Pancreas (tissue), 10 donors: ENCODE measurements at regions not wholly inside any gene's neighbourhood (a gene's known extent, or its start where the extent isn't known, plus 50 kb on each side); places are given as distances from the start of the nearest gene placed in this dataset.

Experiments
- ATAC-seq, 4 donors: fragments of 200-7000 bp; cut with Tn5 transposase; one replicate each; pipeline versions ENCODE4 v1.8.0 to v1.9.1; 2020; ENCODE audit warnings: mild to moderate bottlenecking in 4 of 4, moderate library complexity in 4 of 4
- DNase-seq, 6 donors: peaks; one replicate each; pipeline ENCODE4 v3.0.0-alpha.2; 2020
- FAIRE-seq: peaks from 2 replicates; lab custom pipeline; 2012; peaks lifted over from hg19 to GRCh38; lab: Jason Lieb, UNC
- H3K27ac ChIP-seq, 4 donors: fragments of 200-600 bp; sonication (generic); 1 replicate in 3 of 4; 2 replicates in 1 of 4; pipeline versions ENCODE4 v1.5.0 to v1.8.0; 2020
- H3K27me3 ChIP-seq, 4 donors: fragments of 200-600 bp; one replicate each; pipeline ENCODE4 v1.8.0; 2021
- H3K36me3 ChIP-seq, 3 donors: fragments of 200-600 bp; sonication (generic) in 1 of 3; one replicate each; pipeline versions ENCODE4 v1.5.0 to v1.8.0; 2020 to 2021
- H3K4me1 ChIP-seq, 3 donors: fragments of 200-600 bp; one replicate each; pipeline ENCODE4 v1.8.0; 2021
- H3K4me3 ChIP-seq, 4 donors: fragments of 200-600 bp; sonication (generic) in 2 of 4; one replicate each; pipeline versions ENCODE4 v1.5.0 to v1.8.0; 2020 to 2021
- H3K9me3 ChIP-seq, 4 donors: fragments of 200-600 bp; one replicate each; pipeline ENCODE4 v1.8.0; 2021
- WGBS, 2 donors: extraction: QIAGEN DNeasy Blood & Tissue Kit; methylation state at CpG; one replicate each; pipeline ENCODE4 v1.1.7; 2013; 5-methylcytosine and 5-hydroxymethylcytosine counted together
- intact Hi-C, 3 donors: fragments of 100-400 bp; cut with DNase I; formaldehyde crosslinking; loops; one replicate each; pipeline versions ENCODE4 v1.11.1 to v1.14.2; 2022
- TF ChIP-seq, protein P1 (sequence below), 4 donors: fragments of 200-600 bp; sonication (generic) in 3 of 4; IDR thresholded peaks; one replicate each; pipeline versions ENCODE4 v1.5.0 to v1.8.0; 2021; ENCODE audit warnings: antibody characterized with exemption in 4 of 4
- donor health status: healthy with polysubstance abuse.
- donor health status: DM: no; HTN: no; CAD: no; lungs with moderate emphysema.
- donor health status: DM: no; HTN: no; CAD: no.
- donor health status: control.
- donor health status: control.
- donor health status: Bipolar disorder and iron deficiency.
- donor health status: DM: yes; HTN: yes; CAD: no.
- donor health status: DM: no; HTN: no; CAD: no.
- donor health status: DM: no; HTN: no; CAD: no.
- donor health status: DM: yes; HTN: yes; CAD: no.

DNA sequence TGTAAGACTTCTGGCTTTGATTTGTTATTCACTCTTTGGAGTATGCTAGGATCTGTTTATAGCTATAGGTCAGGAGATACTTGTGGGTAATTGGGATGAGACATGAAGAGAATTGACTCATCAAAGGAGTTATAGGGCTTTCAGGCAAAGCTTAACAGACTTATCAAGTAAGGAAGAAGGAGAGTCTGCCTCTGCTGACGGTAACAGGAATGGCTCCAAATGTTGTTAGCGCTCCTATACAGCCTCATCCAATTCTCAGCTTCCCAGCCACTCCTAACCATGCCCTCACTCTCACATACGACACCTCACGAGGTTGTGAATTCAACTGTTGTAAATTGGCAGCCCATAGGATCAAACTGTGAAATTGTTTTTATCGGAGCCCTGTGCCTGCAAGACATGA is 140.5 kb downstream of the KCNA5 start:
- WGBS, 2 donors, result 70 to 73% methylated on average over 5 of the region's 5 CpGs
- no peak for ATAC-seq
- intact Hi-C loops, result no loop called here
- Histone ChIP-seq H3K36me3 (no peaks in the 10 kb centered on the region), H3K9me3 (no peaks in the 10 kb centered on the region), H3K27me3 (no peaks in the 10 kb centered on the region), H3K27ac (no peak overlapping the region), H3K4me1 (no peaks in the 10 kb centered on the region), H3K4me3 (no peak overlapping the region)
- FAIRE-seq, result no peak
- DNase-seq, result no peak
- TF ChIP-seq, protein P1, sequence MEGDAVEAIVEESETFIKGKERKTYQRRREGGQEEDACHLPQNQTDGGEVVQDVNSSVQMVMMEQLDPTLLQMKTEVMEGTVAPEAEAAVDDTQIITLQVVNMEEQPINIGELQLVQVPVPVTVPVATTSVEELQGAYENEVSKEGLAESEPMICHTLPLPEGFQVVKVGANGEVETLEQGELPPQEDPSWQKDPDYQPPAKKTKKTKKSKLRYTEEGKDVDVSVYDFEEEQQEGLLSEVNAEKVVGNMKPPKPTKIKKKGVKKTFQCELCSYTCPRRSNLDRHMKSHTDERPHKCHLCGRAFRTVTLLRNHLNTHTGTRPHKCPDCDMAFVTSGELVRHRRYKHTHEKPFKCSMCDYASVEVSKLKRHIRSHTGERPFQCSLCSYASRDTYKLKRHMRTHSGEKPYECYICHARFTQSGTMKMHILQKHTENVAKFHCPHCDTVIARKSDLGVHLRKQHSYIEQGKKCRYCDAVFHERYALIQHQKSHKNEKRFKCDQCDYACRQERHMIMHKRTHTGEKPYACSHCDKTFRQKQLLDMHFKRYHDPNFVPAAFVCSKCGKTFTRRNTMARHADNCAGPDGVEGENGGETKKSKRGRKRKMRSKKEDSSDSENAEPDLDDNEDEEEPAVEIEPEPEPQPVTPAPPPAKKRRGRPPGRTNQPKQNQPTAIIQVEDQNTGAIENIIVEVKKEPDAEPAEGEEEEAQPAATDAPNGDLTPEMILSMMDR (IDR thresholded peaks at IDR 0.05), result no peak

DNA sequence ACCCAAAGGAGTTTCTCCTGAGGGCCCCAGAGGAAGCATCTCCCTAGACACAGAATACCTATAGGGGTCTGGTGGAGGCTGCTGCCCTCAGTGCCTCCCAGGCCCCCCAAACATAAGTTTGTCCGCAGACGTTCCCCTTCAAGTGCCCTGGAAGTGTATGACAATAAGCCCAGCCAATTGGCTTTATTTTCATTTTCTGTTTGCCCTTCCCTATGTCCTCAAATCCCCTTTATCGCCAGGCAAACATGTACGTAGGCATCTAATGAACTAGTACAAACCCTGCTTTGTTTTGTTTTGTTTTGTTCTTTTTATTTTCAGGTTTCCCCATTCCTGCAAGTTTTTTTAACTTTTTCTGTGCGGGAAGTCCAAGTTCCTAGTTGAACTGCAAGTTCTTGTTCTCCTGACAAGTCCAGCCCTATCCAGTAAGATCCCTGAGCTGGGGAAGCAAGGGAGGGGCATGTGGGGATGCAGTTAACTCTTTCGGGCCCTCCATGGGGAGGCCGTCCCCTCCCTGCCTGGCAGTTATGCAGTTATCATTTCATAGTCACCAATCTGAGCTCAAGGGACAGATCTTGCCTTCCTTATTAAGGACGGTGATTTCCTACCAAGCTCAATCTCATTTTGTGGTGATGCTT is 141.9 kb downstream of the KCNA5 start:
- Histone ChIP-seq H3K9me3 (no peaks in the 10 kb centered on the region), H3K4me1 (no peaks in the 10 kb centered on the region), H3K27me3 (no peaks in the 10 kb centered on the region), H3K27ac (no peak overlapping the region), H3K36me3 (no peaks in the 10 kb centered on the region), H3K4me3 (peak overlapping the region in 1 of 4 donors; percentile 9)
- TF ChIP-seq, protein P1 (IDR thresholded peaks at IDR 0.05), result no peak
- intact Hi-C loops, result no loop called here
- DNase-seq, result no peak
- ATAC-seq, result peak in 1 of 4 donors; percentile 67
- no peak for FAIRE-seq
- 31 to 32% methylated on average over 8 of the region's 8 CpGs for WGBS, 2 donors

DNA sequence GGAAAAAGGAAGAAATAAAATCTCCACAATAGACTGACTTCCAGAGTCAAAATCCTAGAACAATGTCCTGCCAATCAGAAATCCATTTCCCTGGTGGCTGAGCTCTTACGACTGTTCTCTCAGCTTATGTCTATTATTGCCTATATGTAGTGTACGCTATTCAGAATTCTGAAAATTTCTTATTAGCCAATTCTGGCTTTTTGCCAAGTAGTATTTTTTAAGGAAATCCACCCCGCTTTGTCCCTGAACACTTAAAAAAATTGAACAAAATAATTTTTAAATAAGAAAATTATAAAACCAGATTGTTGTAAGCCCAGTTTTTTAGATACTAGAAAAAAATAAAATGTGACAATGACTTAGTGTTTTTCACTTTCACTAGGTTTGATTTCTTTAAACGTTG is 143.0 kb downstream of the KCNA5 start:
- Histone ChIP-seq H3K4me1 (no peaks in the 10 kb centered on the region), H3K9me3 (no peaks in the 10 kb centered on the region), H3K27me3 (no peaks in the 10 kb centered on the region), H3K36me3 (no peaks in the 10 kb centered on the region), H3K27ac (no peak overlapping the region), H3K4me3 (no peak overlapping the region)
- no peak for DNase-seq
- TF ChIP-seq, protein P1 (IDR thresholded peaks at IDR 0.05), result no peak
- WGBS, 2 donors, result 69 to 79% methylated on average over 4 of the region's 4 CpGs
- FAIRE-seq, result no peak
- no peak for ATAC-seq
- intact Hi-C loops, result no loop called here

DNA sequence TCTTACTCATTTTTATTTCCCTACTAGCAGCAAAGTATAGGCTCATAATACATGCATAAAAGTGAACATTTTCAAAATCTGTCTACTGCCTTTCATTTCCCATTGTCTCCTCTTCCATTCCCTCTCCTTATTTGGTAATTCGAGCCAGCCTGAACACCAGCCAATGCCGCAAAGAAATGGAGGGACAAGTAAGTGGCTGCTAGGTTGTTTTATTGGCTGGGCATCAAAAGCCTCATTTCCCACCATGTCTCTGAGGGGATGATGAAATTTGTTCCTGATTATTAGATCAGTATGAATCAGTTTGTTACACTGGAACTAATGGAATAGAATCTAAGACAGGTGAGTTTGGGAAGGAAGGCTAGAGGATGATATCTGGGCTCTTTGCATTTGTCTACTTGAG is 143.5 kb downstream of the KCNA5 start:
- Histone ChIP-seq H3K9me3 (no peaks in the 10 kb centered on the region), H3K27ac (no peak overlapping the region), H3K4me1 (no peaks in the 10 kb centered on the region), H3K4me3 (no peak overlapping the region), H3K27me3 (no peaks in the 10 kb centered on the region), H3K36me3 (no peaks in the 10 kb centered on the region)
- TF ChIP-seq, protein P1 (IDR thresholded peaks at IDR 0.05), result no peak
- intact Hi-C loops, result no loop called here
- DNase-seq (no peak), FAIRE-seq (no peak), ATAC-seq (no peak)
- 83 to 88% methylated on average over 2 of the region's 2 CpGs for WGBS, 2 donors

DNA sequence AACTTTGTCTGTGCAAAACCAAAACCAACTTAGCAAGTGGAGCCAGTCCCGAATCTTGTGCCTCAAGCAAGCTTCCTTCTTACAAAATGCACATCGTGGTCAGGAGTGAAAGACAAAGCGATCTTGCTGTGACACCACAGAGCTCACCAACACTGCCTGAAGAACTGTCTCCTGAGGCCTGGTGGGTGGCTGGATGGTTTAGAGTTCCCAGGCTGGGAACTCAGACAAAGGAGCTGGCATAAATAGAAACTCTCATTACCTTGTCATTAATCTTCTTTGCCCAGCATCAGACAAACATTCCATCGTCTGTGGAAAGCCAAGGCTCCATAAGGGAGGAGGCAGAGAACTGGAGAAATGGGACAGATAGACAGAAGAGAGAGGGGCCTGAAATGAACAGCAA is 144.8 kb downstream of the KCNA5 start:
- no peaks in the 10 kb centered on the region for H3K27me3 ChIP-seq
- TF ChIP-seq, protein P1 (IDR thresholded peaks at IDR 0.05), result no peak
- H3K36me3 ChIP-seq, result no peaks in the 10 kb centered on the region
- intact Hi-C loops, result no loop called here
- no peak overlapping the region for H3K27ac ChIP-seq
- H3K4me1 ChIP-seq, result no peaks in the 10 kb centered on the region
- peak in 2 of 4 donors; percentile 22 to 56 for ATAC-seq
- FAIRE-seq, result no peak
- no peaks in the 10 kb centered on the region for H3K9me3 ChIP-seq
- H3K4me3 ChIP-seq, result no peak overlapping the region
- 55 to 62% methylated on average over 4 of the region's 4 CpGs for WGBS, 2 donors
- DNase-seq, result no peak
